HG03097 (cell line): ENCODE measurements at regions not wholly inside any gene's neighbourhood (a gene's known extent, or its start where the extent isn't known, plus 50 kb on each side); places are given as distances from the start of the nearest gene placed in this dataset.
"Not testable (repeated sequence)": the region's sequence is repeated elsewhere in the genome, so short reads cannot be mapped to it uniquely, and the experiment has no call there.

Source experiments
- ATAC-seq: cut with Tn5 transposase; IDR thresholded peaks from one replicate; pipeline ENCODE4 v1.9.1; 2021; ENCODE audit not compliant: unreplicated experiment, low FRiP score

DNA sequence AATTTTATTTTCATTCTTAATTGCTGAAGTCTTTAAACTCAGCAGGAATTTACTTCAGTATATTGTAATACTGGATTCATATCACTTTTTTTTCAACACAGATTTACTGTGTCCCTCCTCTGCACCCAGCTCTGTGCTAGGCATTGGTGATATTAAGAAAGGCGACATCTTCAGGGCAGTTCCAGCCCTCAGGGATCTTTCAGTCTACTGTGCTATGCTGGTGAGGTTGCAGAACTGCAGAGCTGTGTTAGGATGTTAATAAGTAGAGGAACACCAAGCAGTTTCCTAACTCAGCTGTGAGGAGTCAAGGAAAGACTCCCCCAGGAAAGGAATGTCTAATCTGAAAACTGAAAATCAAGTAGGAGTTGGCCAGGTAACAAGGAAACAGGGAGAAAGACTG lies 158.2 kb upstream of the NPY start:
- no peak for ATAC-seq

- ATAC-seq = no peak
Measured at GRCh38 chr7:24127930-24128329, 156.1 kb upstream of the NPY start.

DNA sequence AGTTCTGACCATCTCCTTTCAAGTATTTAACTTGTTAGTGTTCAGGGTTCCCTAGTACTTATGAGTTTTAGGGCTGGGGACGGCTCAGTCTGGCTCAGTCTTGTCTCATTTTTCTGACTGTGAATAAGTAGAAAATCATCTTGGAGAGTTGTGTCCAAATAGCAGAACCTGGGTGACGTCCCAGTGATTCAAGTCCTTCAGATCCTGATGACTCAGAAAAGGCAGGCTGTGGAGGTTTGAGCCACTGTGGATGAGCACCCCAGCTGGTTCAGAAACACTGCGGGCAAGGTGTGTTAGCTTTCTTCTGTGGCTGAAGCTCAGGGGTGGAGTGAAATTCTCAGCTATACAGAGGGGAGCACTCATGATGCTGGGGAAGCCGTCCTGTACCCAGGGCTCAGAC lies 154.4 kb upstream of the NPY start:
- ATAC-seq = no peak

DNA sequence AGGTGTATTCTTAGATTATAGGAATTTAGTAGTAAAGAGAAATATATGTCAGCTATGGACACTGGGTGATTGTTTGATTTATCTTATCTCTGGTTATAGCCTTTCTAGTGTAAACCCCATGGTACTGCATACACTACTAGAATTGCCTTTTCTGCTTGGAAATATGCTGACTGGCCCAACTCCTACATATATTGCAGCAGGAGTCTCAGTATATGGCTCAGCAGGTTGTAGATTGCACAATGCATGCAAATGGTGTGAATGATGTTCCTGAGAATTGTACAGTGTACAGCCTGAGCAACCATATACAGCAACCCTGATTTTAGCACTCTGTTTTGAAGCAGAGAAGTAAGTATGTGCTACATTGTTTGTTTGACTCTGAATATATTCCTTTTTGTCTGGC lies 153.4 kb upstream of the NPY start:
- no peak for ATAC-seq

DNA sequence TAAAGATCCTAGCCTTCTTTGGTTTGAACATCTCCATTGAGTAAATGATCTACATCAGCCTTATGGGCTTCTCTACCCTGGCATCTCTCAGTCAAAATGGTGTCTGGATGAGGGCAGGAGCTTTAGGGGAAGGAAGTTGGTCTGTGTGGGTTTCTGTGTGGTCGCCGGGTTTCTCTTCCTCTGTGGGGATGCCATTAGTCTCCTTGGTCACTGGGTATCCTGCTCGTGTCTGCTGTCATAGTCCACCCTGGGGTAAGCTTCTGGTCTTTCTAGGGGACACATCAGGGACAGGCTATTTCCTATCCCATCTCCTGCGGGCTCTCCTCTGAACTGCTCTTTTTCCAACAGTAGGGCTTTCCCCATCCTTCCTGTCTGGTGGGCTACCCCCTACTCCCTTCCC lies 150.3 kb upstream of the NPY start:
- peak; percentile 54 for ATAC-seq

DNA sequence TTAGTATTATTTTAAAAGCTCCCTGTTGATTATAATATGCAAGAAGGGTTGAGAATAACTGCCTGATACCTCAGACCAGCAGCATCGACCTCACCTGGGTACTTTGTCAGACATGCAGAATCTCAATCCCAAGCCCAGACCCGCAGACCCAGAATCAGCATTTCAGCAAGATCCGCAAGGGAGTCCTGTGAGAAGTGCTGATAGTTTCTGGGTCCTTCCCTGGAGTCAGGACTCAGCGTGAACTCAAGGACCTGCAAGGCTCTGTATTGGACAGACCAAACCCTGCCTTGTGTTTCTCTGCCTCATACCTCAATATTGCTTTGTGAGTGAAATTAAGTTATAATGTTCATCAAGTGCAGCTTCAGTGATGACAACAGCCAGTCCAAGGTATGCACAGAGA lies 149.5 kb upstream of the NPY start:
- no peak for ATAC-seq

DNA sequence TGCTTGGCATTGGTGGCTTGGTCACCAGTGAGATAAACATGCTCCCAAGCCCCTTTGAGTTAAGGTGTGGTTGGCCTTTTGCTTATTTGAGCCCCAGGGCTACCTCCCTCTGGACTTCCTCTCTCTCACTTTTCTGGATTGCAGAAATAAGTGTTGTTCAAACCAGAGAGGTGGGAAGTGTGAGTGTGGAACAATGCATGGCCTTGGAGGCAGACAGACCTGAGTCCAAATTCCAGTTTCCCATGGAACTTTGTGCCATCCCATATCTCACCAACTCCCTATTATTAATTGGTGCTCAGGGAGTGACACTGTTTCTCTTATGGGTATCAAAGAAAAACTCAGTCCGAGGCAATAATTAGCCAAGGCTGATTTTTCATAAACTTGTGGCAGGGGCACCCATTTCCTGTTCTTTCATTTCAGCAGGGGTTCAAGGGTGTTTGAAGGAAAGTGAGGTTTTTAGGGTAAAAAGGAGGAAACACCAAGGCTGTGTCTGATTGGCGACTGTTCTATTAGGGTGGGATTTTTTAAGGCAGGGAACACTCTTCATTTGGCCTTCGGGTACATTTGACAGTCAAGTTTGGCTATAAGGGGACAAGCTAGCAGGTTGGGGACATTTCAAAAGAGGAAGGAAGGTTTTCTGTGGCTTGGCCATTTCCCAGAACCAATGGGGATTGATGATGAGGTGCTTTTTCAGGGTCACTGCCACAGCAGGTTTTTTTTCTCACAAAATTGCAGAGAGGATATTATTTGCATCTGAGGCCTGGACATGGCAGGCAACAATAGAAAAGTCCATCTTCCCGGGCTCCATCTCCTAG lies 148.8 kb upstream of the NPY start:
- ATAC-seq = peak; percentile 54

DNA sequence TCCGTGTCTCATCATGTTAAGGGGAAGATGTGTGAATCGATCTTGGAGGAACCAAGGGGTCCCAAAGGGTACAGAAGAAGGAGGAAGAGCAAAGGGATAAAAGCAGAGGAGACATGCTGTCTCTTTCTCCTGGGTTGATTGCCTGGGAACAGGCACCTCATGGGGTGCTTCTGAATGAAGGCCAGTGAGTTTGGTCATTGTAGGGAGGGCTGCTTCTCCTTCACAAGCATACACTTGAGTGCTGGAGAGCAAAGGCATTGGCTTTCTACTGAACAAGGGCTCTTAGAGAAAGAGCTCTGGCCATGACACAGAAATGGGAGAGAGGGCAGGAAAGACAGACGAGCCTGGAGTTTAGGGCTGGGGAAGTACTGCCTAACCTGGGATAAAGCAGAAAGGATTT lies 146.7 kb upstream of the NPY start:
- ATAC-seq = no peak

DNA sequence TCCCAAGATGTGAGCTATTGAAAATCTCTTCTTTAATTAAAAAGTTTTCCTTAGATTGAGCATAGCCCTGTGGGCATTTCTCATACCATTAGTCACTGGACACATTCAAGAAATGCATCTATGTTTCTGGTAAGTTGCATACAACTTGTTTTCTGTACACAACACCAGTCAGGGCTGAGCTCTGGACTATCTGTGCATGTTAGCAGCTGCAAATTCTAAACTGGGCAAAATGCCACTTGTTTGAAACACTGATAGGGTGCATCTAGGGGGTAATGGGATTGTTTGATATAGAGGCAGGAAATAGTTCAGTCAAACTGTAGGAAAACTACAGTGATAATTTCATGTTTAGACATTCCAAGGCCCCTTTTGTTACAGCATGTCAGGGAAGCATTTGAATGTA lies 145.6 kb upstream of the NPY start:
- ATAC-seq = no peak

DNA sequence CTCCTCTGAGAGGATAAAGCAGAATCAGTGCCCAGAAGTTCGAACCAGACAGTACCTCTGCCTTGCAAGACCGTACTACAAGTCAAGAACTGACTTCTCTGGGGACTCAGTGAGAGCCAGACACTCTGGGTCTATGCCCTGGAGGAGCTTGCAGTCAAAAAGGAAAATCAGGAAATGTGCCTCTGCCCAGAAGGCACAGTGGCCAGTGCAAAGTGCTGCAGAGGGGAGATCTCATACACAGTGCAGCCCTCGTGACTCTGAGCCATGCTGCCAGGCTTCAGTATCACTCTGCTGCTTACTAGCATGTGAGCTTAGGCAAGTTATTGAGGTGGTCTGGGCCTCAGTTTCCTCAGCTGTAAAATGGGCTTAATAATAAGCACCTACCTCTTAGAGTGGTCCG lies 144.0 kb upstream of the NPY start:
- ATAC-seq = no peak

DNA sequence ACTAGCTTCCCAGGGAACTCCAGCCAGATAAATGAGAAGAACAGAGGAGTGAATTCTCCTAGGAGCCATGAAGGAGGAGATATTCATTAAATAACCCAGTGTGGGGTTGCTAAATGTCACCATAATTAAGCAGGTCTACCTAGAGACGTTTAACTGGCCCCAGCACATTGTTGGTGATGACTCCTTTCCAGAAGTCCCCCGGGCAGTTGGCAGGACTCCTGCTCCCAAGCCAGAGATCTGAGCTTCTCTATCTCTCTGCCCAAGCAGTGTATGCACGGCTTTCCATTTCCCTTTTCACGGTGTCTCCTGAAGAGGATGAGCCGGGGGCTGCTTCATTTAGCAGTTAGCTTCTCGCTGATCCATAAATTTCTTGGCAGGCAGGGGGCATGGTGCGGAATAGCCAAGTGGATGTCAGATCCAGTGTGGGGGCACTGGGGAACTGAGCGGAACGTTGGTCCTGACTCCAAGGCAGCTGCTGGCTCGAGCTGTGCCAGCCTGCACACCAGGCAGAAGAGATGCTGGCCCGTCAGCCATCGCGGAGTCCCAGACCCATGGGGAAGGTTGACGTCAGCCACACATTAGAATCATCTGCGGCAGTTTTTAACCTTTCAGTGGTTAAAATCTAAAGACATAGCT lies 142.0 kb upstream of the NPY start:
- ATAC-seq = no peak

DNA sequence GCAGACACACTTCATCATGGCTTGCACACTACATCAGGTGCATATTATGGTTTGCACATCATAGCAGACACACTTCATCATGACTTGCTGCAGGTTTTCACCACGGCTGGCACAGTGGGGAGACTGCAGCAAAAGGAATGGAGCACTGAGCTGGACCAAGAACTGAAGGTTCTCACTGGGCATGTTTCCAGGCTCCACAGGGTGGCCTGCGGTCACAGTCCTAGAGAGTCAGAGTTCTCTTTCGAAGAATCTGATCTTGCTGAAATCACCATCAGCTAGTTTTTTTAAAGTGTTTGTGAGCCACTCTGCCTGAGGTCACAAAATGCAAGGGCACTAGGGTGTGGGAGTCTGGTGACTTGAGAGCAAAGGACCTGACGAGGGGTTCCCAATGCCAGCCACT lies 140.4 kb upstream of the NPY start:
- no peak for ATAC-seq

DNA sequence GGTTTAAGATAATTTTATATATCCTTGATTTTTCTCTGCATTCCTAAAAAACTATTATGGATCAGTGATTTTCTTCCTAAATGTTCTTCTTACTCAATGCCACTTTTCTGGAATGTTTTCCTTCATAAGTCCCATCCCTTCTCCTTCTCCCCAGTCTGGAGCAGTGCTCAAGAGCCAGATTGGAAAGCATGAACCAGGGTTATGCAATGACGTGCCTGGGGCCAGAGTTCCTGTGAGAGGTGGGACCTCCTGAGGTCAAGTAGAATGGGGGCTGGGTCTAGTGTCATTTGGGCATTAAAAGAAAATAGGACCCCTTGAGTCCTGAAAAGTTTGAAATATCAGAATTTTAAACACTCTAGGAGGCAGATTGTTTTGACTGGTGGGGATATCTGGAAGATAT lies 132.0 kb upstream of the NPY start:
- ATAC-seq = no peak

DNA sequence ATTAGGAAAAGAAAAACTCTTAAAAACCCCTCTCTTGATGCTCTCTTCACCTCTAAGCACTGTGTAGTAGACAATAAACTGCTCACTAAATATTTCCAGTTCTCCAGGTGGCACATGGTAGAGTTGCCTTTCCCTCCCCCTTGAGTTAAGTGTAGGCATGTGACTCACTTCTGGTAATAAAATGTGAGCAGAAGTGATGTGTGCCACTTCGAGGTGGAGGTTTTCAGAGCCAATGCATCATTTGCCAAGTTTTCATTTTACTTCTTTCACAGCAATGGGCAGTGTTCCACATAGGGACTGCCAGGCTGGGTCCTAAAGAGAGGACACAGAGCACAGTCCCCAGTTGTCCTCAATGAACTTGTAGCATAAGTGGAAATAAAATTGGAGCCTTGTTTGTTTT lies 131.6 kb upstream of the NPY start:
- no peak for ATAC-seq

- ATAC-seq = no peak
Measured at GRCh38 chr7:24152877-24153472, 131.0 kb upstream of the NPY start.

DNA sequence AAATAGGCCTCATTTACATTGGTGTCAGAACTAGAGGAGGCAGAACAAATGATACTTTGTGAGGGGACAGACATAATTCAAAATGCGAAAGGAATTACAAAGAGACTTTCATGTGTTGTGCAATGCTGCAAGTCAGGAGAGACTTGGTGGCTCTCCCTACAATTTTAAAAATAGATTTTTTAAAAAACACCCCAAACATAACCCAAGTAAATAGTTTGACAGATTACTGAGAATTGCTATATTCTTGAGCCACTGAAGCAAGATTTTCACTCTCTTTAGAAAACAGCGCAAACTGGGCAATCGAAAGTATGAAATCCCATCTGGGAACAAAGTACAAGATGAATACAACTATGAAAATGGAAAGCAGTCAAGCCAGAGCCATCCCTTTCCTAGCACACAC lies 126.3 kb upstream of the NPY start:
- no peak for ATAC-seq

- no peak for ATAC-seq
Measured at GRCh38 chr7:24158975-24159374, 125.0 kb upstream of the NPY start.

DNA sequence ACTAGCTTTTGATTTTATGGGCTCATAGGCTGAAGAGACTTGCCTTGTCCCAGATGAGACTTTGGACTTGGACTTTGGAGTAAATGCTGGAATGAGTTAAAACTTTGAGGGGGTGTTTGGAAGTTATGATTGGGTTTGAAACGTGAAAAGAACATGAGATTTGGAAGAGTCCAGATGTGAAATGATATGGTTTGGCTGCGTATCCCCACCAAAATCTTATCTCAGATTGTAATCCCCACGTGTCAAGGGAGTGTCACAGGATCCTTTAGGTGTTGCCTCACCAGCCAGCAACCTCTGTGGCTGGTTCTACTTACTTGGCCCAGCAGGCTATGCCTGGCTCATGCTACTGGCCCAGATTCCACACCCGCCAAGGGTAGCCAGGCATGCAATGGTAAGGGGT lies 119.6 kb upstream of the NPY start:
- ATAC-seq = no peak

- ATAC-seq = no peak
Measured at GRCh38 chr7:24169077-24169624, 114.8 kb upstream of the NPY start.

DNA sequence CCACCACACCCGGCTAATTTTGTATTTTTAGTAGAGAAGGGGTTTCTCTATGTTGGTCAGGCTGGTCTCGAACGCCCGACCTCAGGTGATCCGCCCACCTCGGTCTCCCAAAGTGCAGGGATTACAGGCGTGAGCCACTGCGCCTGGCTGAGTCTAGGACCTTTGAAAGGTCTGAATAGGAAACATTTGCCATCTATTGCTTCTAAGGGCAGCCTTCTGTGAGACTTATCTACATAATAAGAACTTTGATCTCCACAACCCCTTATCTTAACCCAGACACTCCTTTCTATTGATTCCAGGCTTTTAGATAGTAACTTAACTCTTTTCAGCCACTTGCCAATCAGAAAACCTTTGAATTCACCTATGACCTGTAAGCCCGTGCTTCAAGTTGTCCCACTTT lies 112.0 kb upstream of the NPY start:
- ATAC-seq = not testable (repeated sequence)

DNA sequence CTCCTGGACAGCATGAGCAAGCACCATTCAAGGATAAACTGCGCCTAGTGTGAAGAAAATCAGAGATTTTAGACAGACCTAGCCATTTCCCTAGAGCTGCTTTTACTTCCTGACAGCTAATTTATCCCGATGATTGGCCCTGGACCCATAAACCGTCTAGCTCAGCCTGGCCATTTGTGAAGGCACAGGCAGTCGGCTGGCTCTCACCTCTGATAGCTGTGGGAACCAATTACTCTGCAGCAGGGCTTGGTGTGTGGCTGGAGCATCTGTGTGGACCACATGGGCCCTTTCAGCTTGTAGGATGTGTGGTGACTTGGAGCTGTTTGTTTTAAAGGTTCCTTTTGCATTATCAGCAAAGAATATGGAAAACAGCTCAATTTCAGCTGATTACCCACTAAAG lies 111.1 kb upstream of the NPY start:
- no peak for ATAC-seq

DNA sequence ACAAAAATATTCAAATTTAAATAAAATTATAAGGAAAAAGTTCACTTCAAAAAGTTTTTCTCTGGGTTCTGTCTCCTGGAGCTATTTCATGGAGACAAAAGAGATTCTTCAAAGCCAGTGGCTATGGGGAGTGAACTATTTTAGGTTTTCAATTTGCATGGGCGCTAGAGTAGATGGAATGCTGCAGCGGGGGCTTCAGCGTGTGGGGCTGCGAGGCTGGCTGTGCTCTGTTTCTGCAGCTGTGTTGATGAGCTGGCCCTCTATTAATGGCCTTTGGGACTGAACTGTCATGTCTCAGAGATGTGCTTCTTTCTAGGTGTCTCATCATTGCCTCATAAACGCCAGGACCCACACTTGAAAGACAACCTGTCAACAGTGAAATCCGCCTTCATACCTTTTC lies 108.4 kb upstream of the NPY start:
- no peak for ATAC-seq
